Stimulated activated CD8-positive, alpha-beta memory T cell treated with anti-CD3 and anti-CD28 coated beads, Interleukin-4, amount 100 ng/mL, for 4 hours (primary cell): ENCODE measurements at regions not wholly inside any gene's neighbourhood (a gene's known extent, or its start where the extent isn't known, plus 50 kb on each side); places are given as distances from the start of the nearest gene placed in this dataset.
"Not testable (repeated sequence)": the region's sequence is repeated elsewhere in the genome, so short reads cannot be mapped to it uniquely, and the experiment has no call there.

Experiments used
- DNase-seq, 2 donors: peaks; one replicate each; pipeline ENCODE4 v3.0.0-alpha.2; 2020; ENCODE audit warnings: low read depth in 2 of 2, low spot score in 1 of 2

GRCh38 chr12:70069221-70070105 is 173.8 kb upstream of the CNOT2 start:
- no peak for DNase-seq

GRCh38 chr12:70070494-70071007 is 172.7 kb upstream of the CNOT2 start:
- DNase-seq: no peak

- no peak for DNase-seq
Measured at GRCh38 chr12:70074510-70074909, 168.7 kb upstream of the CNOT2 start.

GRCh38 chr12:70077441-70077840 is 165.8 kb upstream of the CNOT2 start:
- DNase-seq: no peak

GRCh38 chr12:70078161-70078560 is 165.1 kb upstream of the CNOT2 start:
- no peak for DNase-seq

- no peak for DNase-seq
Measured at GRCh38 chr12:70080566-70080965, 162.7 kb upstream of the CNOT2 start.

- DNase-seq: no peak
Measured at GRCh38 chr12:70082997-70083676, 160.1 kb upstream of the CNOT2 start.

- no peak for DNase-seq
Measured at GRCh38 chr12:70083677-70084020, 159.6 kb upstream of the CNOT2 start.

GRCh38 chr12:70086372-70086771 is 156.9 kb upstream of the CNOT2 start:
- DNase-seq: not testable (repeated sequence)

- DNase-seq: no peak
Measured at GRCh38 chr12:70091021-70091521, 152.2 kb upstream of the CNOT2 start.

- no peak for DNase-seq
Measured at GRCh38 chr12:70094467-70094866, 148.8 kb upstream of the CNOT2 start.

GRCh38 chr12:70096759-70097410 is 146.3 kb upstream of the CNOT2 start:
- DNase-seq: no peak

- no peak for DNase-seq
Measured at GRCh38 chr12:70101064-70101463, 142.2 kb upstream of the CNOT2 start.

- no peak for DNase-seq
Measured at GRCh38 chr12:70106347-70106746, 136.9 kb upstream of the CNOT2 start.

- DNase-seq: no peak
Measured at GRCh38 chr12:70110085-70110484, 133.1 kb upstream of the CNOT2 start.

- no peak for DNase-seq
Measured at GRCh38 chr12:70117670-70118069, 125.6 kb upstream of the CNOT2 start.

GRCh38 chr12:70120970-70121369 is 122.3 kb upstream of the CNOT2 start:
- DNase-seq: no peak

GRCh38 chr12:70121562-70121961 is 121.7 kb upstream of the CNOT2 start:
- no peak for DNase-seq

GRCh38 chr12:70122804-70123203 is 120.4 kb upstream of the CNOT2 start:
- no peak for DNase-seq

GRCh38 chr12:70149013-70149412 is 94.2 kb upstream of the CNOT2 start:
- DNase-seq: no peak

GRCh38 chr12:70149665-70150064 is 93.6 kb upstream of the CNOT2 start:
- no peak for DNase-seq

GRCh38 chr12:70150230-70150629 is 93.0 kb upstream of the CNOT2 start:
- DNase-seq: no peak
